GM12878 (cell line): ENCODE measurements at regions not wholly inside any gene's neighbourhood (a gene's known extent, or its start where the extent isn't known, plus 50 kb on each side); places are given as distances from the start of the nearest gene placed in this dataset.

ENCODE experiments used
- ATF7 ChIP-seq: fragments of 450-650 bp; IDR thresholded peaks from 2 replicates; pipeline ENCODE4 v1.6.1; 2016; ENCODE audit warnings: low read depth, mild to moderate bottlenecking
- CTCF ChIP-seq, 3 experiments: IDR thresholded peaks in 2 of 3; conservative IDR thresholded peaks in 1 of 3; 2 replicates each; pipeline ENCODE4 v1.5.1; 2011; ENCODE audit warnings: low read depth in 3 of 3, low read length in 3 of 3, mild to moderate bottlenecking in 3 of 3, control low read depth in 2 of 3, moderate library complexity in 2 of 3, inconsistent platforms in 1 of 3, mixed read lengths in 1 of 3; ENCODE audit not compliant: control insufficient read depth in 2 of 3, insufficient read depth in 1 of 3; ENCODE audit errors: extremely low read depth in 1 of 3
- ESRRA ChIP-seq: IDR thresholded peaks from 2 replicates; pipeline ENCODE4 v1.6.1; 2012; ENCODE audit warnings: mild to moderate bottlenecking, low read length, improper control_type of control experiment
- HDAC2 ChIP-seq: fragments of 200-600 bp; sonication (generic); IDR thresholded peaks from 2 replicates; pipeline ENCODE4 v1.6.1; 2017
- JUND ChIP-seq: IDR thresholded peaks from 2 replicates; pipeline ENCODE4 v1.6.1; 2012; ENCODE audit warnings: low read depth, mild to moderate bottlenecking, low read length, improper control_type of control experiment, moderate library complexity
- MAX ChIP-seq: IDR thresholded peaks from 2 replicates; pipeline ENCODE4 v1.6.1; 2012; ENCODE audit warnings: low read depth, low read length, improper control_type of control experiment
- MLLT1 ChIP-seq: fragments of 450-650 bp; IDR thresholded peaks from 2 replicates; pipeline ENCODE4 v1.6.1; 2016; ENCODE audit warnings: mild to moderate bottlenecking
- SIN3A ChIP-seq: IDR thresholded peaks from 2 replicates; pipeline ENCODE4 v1.6.1; 2012; ENCODE audit warnings: low read depth, low read length, improper control_type of control experiment
- SKIL ChIP-seq: fragments of 450-650 bp; IDR thresholded peaks from 2 replicates; pipeline ENCODE4 v1.6.1; 2017; ENCODE audit warnings: mild to moderate bottlenecking, low read depth, inconsistent platforms; ENCODE audit not compliant: poor library complexity, severe bottlenecking
- ZBED1 ChIP-seq: IDR thresholded peaks from 2 replicates; pipeline ENCODE4 v1.6.1; 2016; ENCODE audit warnings: borderline replicate concordance
- ZNF384 ChIP-seq: IDR thresholded peaks from 2 replicates; pipeline ENCODE4 v1.6.1; 2012; ENCODE audit warnings: low read depth, mild to moderate bottlenecking, low read length, improper control_type of control experiment, borderline replicate concordance
- TF ChIP-seq, protein P1 (sequence below): fragments of 150-350 bp; IDR thresholded peaks from 2 replicates; pipeline ENCODE4 v1.6.1; 2016; ENCODE audit warnings: low read depth, low read length

GRCh38 chr15:22265056-22265945 lies 185.0 kb downstream of the OR4M2 start:
- TF ChIP-seq HDAC2 (no peak), CTCF (IDR thresholded peaks at IDR 0.05 in 2 of 3, conservative IDR thresholded peaks at IDR 0.05 in 1 of 3; ENCODE audit: control insufficient read depth in 2 of 3, extremely low read depth in 1 of 3, insufficient read depth in 1 of 3, low read depth in 3 of 3, low read length in 3 of 3) (no peak), JUND (no peak), ZBED1 (no peak), ESRRA (no peak), ZNF384 (no peak), SKIL (no peak), SIN3A (no peak), MLLT1 (no peak), ATF7 (no peak), MAX (no peak)
- TF ChIP-seq, protein P1, sequence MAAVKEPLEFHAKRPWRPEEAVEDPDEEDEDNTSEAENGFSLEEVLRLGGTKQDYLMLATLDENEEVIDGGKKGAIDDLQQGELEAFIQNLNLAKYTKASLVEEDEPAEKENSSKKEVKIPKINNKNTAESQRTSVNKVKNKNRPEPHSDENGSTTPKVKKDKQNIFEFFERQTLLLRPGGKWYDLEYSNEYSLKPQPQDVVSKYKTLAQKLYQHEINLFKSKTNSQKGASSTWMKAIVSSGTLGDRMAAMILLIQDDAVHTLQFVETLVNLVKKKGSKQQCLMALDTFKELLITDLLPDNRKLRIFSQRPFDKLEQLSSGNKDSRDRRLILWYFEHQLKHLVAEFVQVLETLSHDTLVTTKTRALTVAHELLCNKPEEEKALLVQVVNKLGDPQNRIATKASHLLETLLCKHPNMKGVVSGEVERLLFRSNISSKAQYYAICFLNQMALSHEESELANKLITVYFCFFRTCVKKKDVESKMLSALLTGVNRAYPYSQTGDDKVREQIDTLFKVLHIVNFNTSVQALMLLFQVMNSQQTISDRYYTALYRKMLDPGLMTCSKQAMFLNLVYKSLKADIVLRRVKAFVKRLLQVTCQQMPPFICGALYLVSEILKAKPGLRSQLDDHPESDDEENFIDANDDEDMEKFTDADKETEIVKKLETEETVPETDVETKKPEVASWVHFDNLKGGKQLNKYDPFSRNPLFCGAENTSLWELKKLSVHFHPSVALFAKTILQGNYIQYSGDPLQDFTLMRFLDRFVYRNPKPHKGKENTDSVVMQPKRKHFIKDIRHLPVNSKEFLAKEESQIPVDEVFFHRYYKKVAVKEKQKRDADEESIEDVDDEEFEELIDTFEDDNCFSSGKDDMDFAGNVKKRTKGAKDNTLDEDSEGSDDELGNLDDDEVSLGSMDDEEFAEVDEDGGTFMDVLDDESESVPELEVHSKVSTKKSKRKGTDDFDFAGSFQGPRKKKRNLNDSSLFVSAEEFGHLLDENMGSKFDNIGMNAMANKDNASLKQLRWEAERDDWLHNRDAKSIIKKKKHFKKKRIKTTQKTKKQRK = no peak
